GM18867 (cell line): ENCODE measurements at regions not wholly inside any gene's neighbourhood (a gene's known extent, or its start where the extent isn't known, plus 50 kb on each side); places are given as distances from the start of the nearest gene placed in this dataset.

Experiments used
- ATAC-seq: cut with Tn5 transposase; IDR thresholded peaks from one replicate; pipeline ENCODE4 v1.9.1; 2021; ENCODE audit warnings: mild to moderate bottlenecking, moderate library complexity; ENCODE audit not compliant: unreplicated experiment

GRCh38 chr18:61756244-61756643 lies 136.6 kb downstream of the RNF152 start:
- ATAC-seq, result no peak

GRCh38 chr18:61755555-61755954 lies 137.3 kb downstream of the RNF152 start:
- no peak for ATAC-seq

GRCh38 chr18:61754039-61754583 lies 138.7 kb downstream of the RNF152 start:
- ATAC-seq, result no peak

GRCh38 chr18:61753373-61753772 lies 139.4 kb downstream of the RNF152 start:
- no peak for ATAC-seq

- ATAC-seq, result no peak
These were observed 139.8 kb downstream of the RNF152 start for GRCh38 chr18:61752973-61753372.

- ATAC-seq, result no peak
These were observed 141.8 kb downstream of the RNF152 start for GRCh38 chr18:61750840-61751668.

GRCh38 chr18:61749546-61749945 lies 143.3 kb downstream of the RNF152 start:
- no peak for ATAC-seq

- no peak for ATAC-seq
These were observed 143.8 kb downstream of the RNF152 start for GRCh38 chr18:61749031-61749430.

- ATAC-seq, result no peak
These were observed 144.8 kb downstream of the RNF152 start for GRCh38 chr18:61748004-61748403.

- no peak for ATAC-seq
These were observed 148.9 kb downstream of the RNF152 start for GRCh38 chr18:61743775-61744531.

- ATAC-seq, result no peak
These were observed 150.0 kb downstream of the RNF152 start for GRCh38 chr18:61742565-61743429.

- ATAC-seq, result peak; percentile 66
These were observed 150.8 kb downstream of the RNF152 start for GRCh38 chr18:61741881-61742454.

GRCh38 chr18:61738488-61738887 lies 154.3 kb downstream of the RNF152 start:
- no peak for ATAC-seq

GRCh38 chr18:61738042-61738441 lies 154.8 kb downstream of the RNF152 start:
- no peak for ATAC-seq

- no peak for ATAC-seq
These were observed 156.7 kb downstream of the RNF152 start for GRCh38 chr18:61736133-61736532.

- ATAC-seq, result no peak
These were observed 157.2 kb downstream of the RNF152 start for GRCh38 chr18:61735564-61736102.

GRCh38 chr18:61734396-61734795 lies 158.4 kb downstream of the RNF152 start:
- ATAC-seq, result no peak

- ATAC-seq, result no peak
These were observed 160.0 kb downstream of the RNF152 start for GRCh38 chr18:61732854-61733253.

- ATAC-seq, result no peak
These were observed 161.0 kb downstream of the RNF152 start for GRCh38 chr18:61731693-61732376.

- no peak for ATAC-seq
These were observed 161.6 kb downstream of the RNF152 start for GRCh38 chr18:61731178-61731577.
